GM10248 (cell line): ENCODE measurements at regions not wholly inside any gene's neighbourhood (a gene's known extent, or its start where the extent isn't known, plus 50 kb on each side); places are given as distances from the start of the nearest gene placed in this dataset.

ENCODE experiments used
- CTCF ChIA-PET: fragments of 300-600 bp; sonication (Branson Sonifier 250); formaldehyde crosslinking; extraction: SDS; loops from one replicate; lab custom pipeline; 2021; ENCODE audit warnings: antibody characterized with exemption; lab: Yijun Ruan, JAX
- POLR2A ChIA-PET: fragments of 350-650 bp; sonication (Branson Sonifier 250); formaldehyde crosslinking; extraction: SDS; loops from one replicate; lab custom pipeline; 2020; ENCODE audit warnings: antibody characterized with exemption; lab: Yijun Ruan, JAX
- DNase-seq: peaks from one replicate; pipeline ENCODE4 v3.0.0; 2012; ENCODE audit errors: extremely low spot score
- CTCF ChIP-seq: IDR thresholded peaks from 2 replicates; pipeline ENCODE4 v1.5.1; 2012; ENCODE audit warnings: mild to moderate bottlenecking, low read depth; ENCODE audit errors: extremely low read depth, missing control alignments, control extremely low read depth

GRCh38 chr2:184201246-184201645 lies 397.1 kb upstream of the ZNF804A start:
- no peak for DNase-seq
- ChIA-PET CTCF (no interaction called here), POLR2A (no interaction called here)
- TF ChIP-seq CTCF: no peak

DNA sequence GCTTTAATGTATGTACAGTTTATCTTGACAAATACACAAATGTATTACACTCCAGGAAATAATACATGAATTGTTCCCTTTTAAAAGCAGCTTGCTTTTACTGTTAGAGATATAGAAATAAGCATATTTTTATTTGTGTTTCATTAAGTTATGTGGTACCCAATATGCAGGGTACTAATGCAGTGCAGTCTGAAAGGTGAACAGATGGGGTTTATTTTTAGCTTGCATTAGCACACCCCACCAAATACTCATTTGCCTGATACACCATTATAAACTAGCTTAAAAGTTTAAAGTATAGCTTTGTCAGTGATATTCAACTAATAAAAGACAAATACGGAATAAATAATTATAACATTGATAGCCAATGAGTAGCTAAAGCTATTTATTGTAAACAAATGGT lies 394.7 kb upstream of the ZNF804A start:
- TF ChIP-seq CTCF: no peak
- no peak for DNase-seq
- ChIA-PET CTCF (no interaction called here), POLR2A (no interaction called here)

GRCh38 chr2:184205048-184205596 lies 393.2 kb upstream of the ZNF804A start:
- POLR2A ChIA-PET: no interaction called here
- no peak for TF ChIP-seq CTCF
- no peak for DNase-seq
- CTCF ChIA-PET: no interaction called here

GRCh38 chr2:184206045-184206444 lies 392.3 kb upstream of the ZNF804A start:
- DNase-seq: no peak
- POLR2A ChIA-PET: no interaction called here
- CTCF ChIA-PET: no interaction called here
- no peak for TF ChIP-seq CTCF

- TF ChIP-seq CTCF: no peak
- ChIA-PET CTCF (interaction anchor here (1.2 kb wide), 1 partner anchor 11 kb away, joined by 3 read pairs; no protein-coding TSS in a partner anchor), POLR2A (no interaction called here)
- DNase-seq: no peak
Measured at GRCh38 chr2:184210329-184210728, 388.0 kb upstream of the ZNF804A start.

- CTCF ChIA-PET: no interaction called here
Measured at GRCh38 chr2:184215745-184216144, 382.6 kb upstream of the ZNF804A start.

More at GRCh38 chr2:184215745-184216144, 382.6 kb upstream of the ZNF804A start:
- POLR2A ChIA-PET: no interaction called here
- no peak for DNase-seq
- no peak for TF ChIP-seq CTCF
